ENCODE measurements at regions not wholly inside any gene's neighbourhood (a gene's known extent, or its start where the extent isn't known, plus 50 kb on each side); places are given as distances from the start of the nearest gene placed in this dataset.
"Not testable (repeated sequence)": the region's sequence is repeated elsewhere in the genome, so short reads cannot be mapped to it uniquely, and the experiment has no call there.

GRCh38 chr4:181757098-181757497 is 486.1 kb upstream of the TENM3 start:
- DNase-seq (ENCODE audit: low read depth): no peak

GRCh38 chr4:181757910-181758660 is 485.1 kb upstream of the TENM3 start:
- no peak for DNase-seq (ENCODE audit: low read depth)

GRCh38 chr4:181760560-181760959 is 482.6 kb upstream of the TENM3 start:
- no peak for DNase-seq (ENCODE audit: low read depth)

GRCh38 chr4:181761156-181761555 is 482.0 kb upstream of the TENM3 start:
- no peak for DNase-seq (ENCODE audit: low read depth)

GRCh38 chr4:181766061-181766548 is 477.1 kb upstream of the TENM3 start:
- no peak for DNase-seq (ENCODE audit: low read depth)

GRCh38 chr4:181770971-181771370 is 472.2 kb upstream of the TENM3 start:
- no peak for DNase-seq (ENCODE audit: low read depth)

GRCh38 chr4:181775298-181775697 is 467.9 kb upstream of the TENM3 start:
- no peak for DNase-seq (ENCODE audit: low read depth)

GRCh38 chr4:181776264-181777054 is 466.7 kb upstream of the TENM3 start:
- DNase-seq (ENCODE audit: low read depth): no peak

- no peak for DNase-seq (ENCODE audit: low read depth)
These were observed 465.7 kb upstream of the TENM3 start for GRCh38 chr4:181777518-181777917.

GRCh38 chr4:181784881-181785280 is 458.3 kb upstream of the TENM3 start:
- DNase-seq (ENCODE audit: low read depth): no peak

GRCh38 chr4:181792641-181793040 is 450.6 kb upstream of the TENM3 start:
- no peak for DNase-seq (ENCODE audit: low read depth)

- no peak for DNase-seq (ENCODE audit: low read depth)
These were observed 450.1 kb upstream of the TENM3 start for GRCh38 chr4:181793096-181793495.

GRCh38 chr4:181796502-181796901 is 446.7 kb upstream of the TENM3 start:
- peak; percentile 48 for DNase-seq (ENCODE audit: low read depth)

- no peak for DNase-seq (ENCODE audit: low read depth)
These were observed 444.7 kb upstream of the TENM3 start for GRCh38 chr4:181798536-181798935.

- no peak for DNase-seq (ENCODE audit: low read depth)
These were observed 443.6 kb upstream of the TENM3 start for GRCh38 chr4:181799561-181800069.

GRCh38 chr4:181802207-181802606 is 441.0 kb upstream of the TENM3 start:
- no peak for DNase-seq (ENCODE audit: low read depth)

GRCh38 chr4:181807771-181808170 is 435.4 kb upstream of the TENM3 start:
- DNase-seq (ENCODE audit: low read depth): no peak

- DNase-seq (ENCODE audit: low read depth): no peak
These were observed 432.5 kb upstream of the TENM3 start for GRCh38 chr4:181810711-181811110.

- DNase-seq (ENCODE audit: low read depth): not testable (repeated sequence)
These were observed 431.7 kb upstream of the TENM3 start for GRCh38 chr4:181811550-181811949.

GRCh38 chr4:181819946-181820345 is 423.3 kb upstream of the TENM3 start:
- DNase-seq (ENCODE audit: low read depth): no peak

GRCh38 chr4:181820553-181820952 is 422.6 kb upstream of the TENM3 start:
- DNase-seq (ENCODE audit: low read depth): no peak

- DNase-seq (ENCODE audit: low read depth): peak; percentile 15
These were observed 421.9 kb upstream of the TENM3 start for GRCh38 chr4:181821039-181822004.

Data from HS-5 (cell line).